ENCODE measurements at regions not wholly inside any gene's neighbourhood (a gene's known extent, or its start where the extent isn't known, plus 50 kb on each side); places are given as distances from the start of the nearest gene placed in this dataset.

GRCh38 chr14:71333705-71334104 lies 426.4 kb downstream of the PCNX1 start:
- WGBS, 2 donors (ENCODE audit: low coverage in 1 of 2): 100% methylated on average over 1 of the region's 1 CpG
- H3K27ac ChIP-seq: no peak overlapping the region
- H3K36me3 ChIP-seq: no peaks in the 10 kb centered on the region
- no peak for TF ChIP-seq POLR2A (IDR thresholded peaks at IDR 0.05)
- TF ChIP-seq POLR2AphosphoS5 (IDR thresholded peaks at IDR 0.05): no peak
- no peak for TF ChIP-seq CTCF (IDR thresholded peaks at IDR 0.05)
- no peak for TF ChIP-seq EP300 (IDR thresholded peaks at IDR 0.05)
- no peak overlapping the region for H3K4me3 ChIP-seq
- no peaks in the 10 kb centered on the region for H3K27me3 ChIP-seq
- no peak for ATAC-seq
- no peaks in the 10 kb centered on the region for H3K4me1 ChIP-seq
- no peaks in the 10 kb centered on the region for H3K9me3 ChIP-seq

GRCh38 chr14:71336489-71337192 lies 429.4 kb downstream of the PCNX1 start:
- TF ChIP-seq EP300 (IDR thresholded peaks at IDR 0.05): no peak
- TF ChIP-seq POLR2A (IDR thresholded peaks at IDR 0.05): no peak
- no peak for TF ChIP-seq CTCF (IDR thresholded peaks at IDR 0.05)
- TF ChIP-seq POLR2AphosphoS5 (IDR thresholded peaks at IDR 0.05): no peak
- no peak for ATAC-seq
- no peak overlapping the region for H3K4me3 ChIP-seq
- H3K27me3 ChIP-seq: no peaks in the 10 kb centered on the region
- no peak overlapping the region for H3K27ac ChIP-seq
- WGBS, 2 donors (ENCODE audit: low coverage in 1 of 2): 96% methylated on average over 7 to 10 of the region's 10 CpGs
- H3K4me1 ChIP-seq: peaks cover 0 to 21% (median 2%) of the 10 kb centered on the region in 3 donors
- no peaks in the 10 kb centered on the region for H3K9me3 ChIP-seq
- H3K36me3 ChIP-seq: no peaks in the 10 kb centered on the region

GRCh38 chr14:71338153-71338552 lies 430.9 kb downstream of the PCNX1 start:
- WGBS, 2 donors (ENCODE audit: low coverage in 1 of 2): 89 to 95% methylated on average over 3 to 4 of the region's 4 CpGs
- H3K27me3 ChIP-seq: no peaks in the 10 kb centered on the region
- H3K36me3 ChIP-seq: no peaks in the 10 kb centered on the region
- no peak for ATAC-seq
- no peak overlapping the region for H3K27ac ChIP-seq
- H3K9me3 ChIP-seq: no peaks in the 10 kb centered on the region
- H3K4me3 ChIP-seq: no peak overlapping the region
- TF ChIP-seq POLR2AphosphoS5 (IDR thresholded peaks at IDR 0.05) (no peak), EP300 (IDR thresholded peaks at IDR 0.05) (no peak), CTCF (IDR thresholded peaks at IDR 0.05) (no peak), POLR2A (IDR thresholded peaks at IDR 0.05) (no peak)
- peaks cover 0 to 26% (median 2%) of the 10 kb centered on the region in 3 donors for H3K4me1 ChIP-seq

- 60 to 79% methylated on average over 5 to 6 of the region's 6 CpGs for WGBS, 2 donors (ENCODE audit: low coverage in 1 of 2)
- Histone ChIP-seq H3K27ac (peak overlapping the region in 1 of 4 donors; percentile 21), H3K9me3 (no peaks in the 10 kb centered on the region), H3K36me3 (no peaks in the 10 kb centered on the region), H3K27me3 (no peaks in the 10 kb centered on the region), H3K4me1 (peaks cover 2 to 34% (median 5%) of the 10 kb centered on the region in 3 donors), H3K4me3 (no peak overlapping the region)
- no peak for TF ChIP-seq CTCF (IDR thresholded peaks at IDR 0.05)
- TF ChIP-seq EP300 (IDR thresholded peaks at IDR 0.05): no peak
- no peak for TF ChIP-seq POLR2A (IDR thresholded peaks at IDR 0.05)
- TF ChIP-seq POLR2AphosphoS5 (IDR thresholded peaks at IDR 0.05): no peak
- no peak for ATAC-seq
These were observed 432.6 kb downstream of the PCNX1 start for GRCh38 chr14:71339650-71340415.
